ENCODE measurements at regions not wholly inside any gene's neighbourhood (a gene's known extent, or its start where the extent isn't known, plus 50 kb on each side); places are given as distances from the start of the nearest gene placed in this dataset.

DNA sequence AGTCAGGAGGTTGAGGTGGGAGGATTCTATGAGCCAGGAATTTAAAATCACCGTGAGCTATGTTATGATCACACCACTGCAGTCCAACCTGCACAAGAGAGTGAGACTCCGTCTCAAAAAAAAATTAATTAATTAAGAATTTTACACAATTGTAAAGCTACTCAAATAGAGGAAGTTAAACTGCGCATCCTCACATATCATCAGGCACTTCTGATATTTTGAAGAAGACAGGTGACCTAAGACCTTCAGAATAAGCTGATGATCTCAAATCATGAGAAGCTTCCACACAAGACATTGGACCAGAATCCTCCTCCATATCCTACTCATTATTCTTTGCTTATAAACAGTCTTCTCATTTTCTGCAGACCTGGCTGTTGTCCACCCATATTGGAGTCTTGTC, 800.9 kb downstream of the TMEM121 start:
- TF ChIP-seq, protein P1, sequence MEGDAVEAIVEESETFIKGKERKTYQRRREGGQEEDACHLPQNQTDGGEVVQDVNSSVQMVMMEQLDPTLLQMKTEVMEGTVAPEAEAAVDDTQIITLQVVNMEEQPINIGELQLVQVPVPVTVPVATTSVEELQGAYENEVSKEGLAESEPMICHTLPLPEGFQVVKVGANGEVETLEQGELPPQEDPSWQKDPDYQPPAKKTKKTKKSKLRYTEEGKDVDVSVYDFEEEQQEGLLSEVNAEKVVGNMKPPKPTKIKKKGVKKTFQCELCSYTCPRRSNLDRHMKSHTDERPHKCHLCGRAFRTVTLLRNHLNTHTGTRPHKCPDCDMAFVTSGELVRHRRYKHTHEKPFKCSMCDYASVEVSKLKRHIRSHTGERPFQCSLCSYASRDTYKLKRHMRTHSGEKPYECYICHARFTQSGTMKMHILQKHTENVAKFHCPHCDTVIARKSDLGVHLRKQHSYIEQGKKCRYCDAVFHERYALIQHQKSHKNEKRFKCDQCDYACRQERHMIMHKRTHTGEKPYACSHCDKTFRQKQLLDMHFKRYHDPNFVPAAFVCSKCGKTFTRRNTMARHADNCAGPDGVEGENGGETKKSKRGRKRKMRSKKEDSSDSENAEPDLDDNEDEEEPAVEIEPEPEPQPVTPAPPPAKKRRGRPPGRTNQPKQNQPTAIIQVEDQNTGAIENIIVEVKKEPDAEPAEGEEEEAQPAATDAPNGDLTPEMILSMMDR (conservative IDR thresholded peaks at IDR 0.05; ENCODE audit: low read depth, low read length) = no peak
- TF ChIP-seq EZH2phosphoT487 (IDR thresholded peaks at IDR 0.05; ENCODE audit: borderline replicate concordance, low read length) = no peak
- TF ChIP-seq EZH2 (IDR thresholded peaks at IDR 0.05; ENCODE audit: low read length, unreplicated experiment) = no peak
